GM10248 (cell line): ENCODE measurements at regions not wholly inside any gene's neighbourhood (a gene's known extent, or its start where the extent isn't known, plus 50 kb on each side); places are given as distances from the start of the nearest gene placed in this dataset.

ENCODE experiments used
- CTCF ChIA-PET: fragments of 300-600 bp; sonication (Branson Sonifier 250); formaldehyde crosslinking; extraction: SDS; loops from one replicate; lab custom pipeline; 2021; ENCODE audit warnings: antibody characterized with exemption; lab: Yijun Ruan, JAX
- POLR2A ChIA-PET: fragments of 350-650 bp; sonication (Branson Sonifier 250); formaldehyde crosslinking; extraction: SDS; loops from one replicate; lab custom pipeline; 2020; ENCODE audit warnings: antibody characterized with exemption; lab: Yijun Ruan, JAX
- DNase-seq: peaks from one replicate; pipeline ENCODE4 v3.0.0; 2012; ENCODE audit errors: extremely low spot score
- TF ChIP-seq, protein P1 (sequence below): IDR thresholded peaks from 2 replicates; pipeline ENCODE4 v1.5.1; 2012; ENCODE audit warnings: mild to moderate bottlenecking, low read depth; ENCODE audit errors: extremely low read depth, missing control alignments, control extremely low read depth

DNA sequence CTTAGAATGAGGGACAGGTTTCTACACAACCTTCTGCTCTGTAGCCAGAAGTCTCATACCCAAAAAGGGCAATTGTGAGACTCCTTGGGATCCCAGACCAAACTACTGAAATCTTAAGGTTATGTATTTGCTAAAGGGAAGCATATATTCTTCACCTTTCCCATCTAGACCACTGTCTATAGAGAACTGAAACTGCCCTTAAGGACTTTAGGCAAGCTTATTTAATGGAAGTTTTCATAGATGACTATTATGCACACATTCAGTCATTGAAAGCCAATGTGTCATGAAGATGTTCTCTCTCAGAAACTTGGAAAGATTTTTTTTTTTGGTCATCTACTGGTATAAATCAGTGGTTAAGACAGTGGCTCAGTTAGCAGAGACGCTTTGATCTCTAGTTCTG lies 365.3 kb downstream of the MCTP2 start:
- POLR2A ChIA-PET = no interaction called here
- DNase-seq = no peak
- CTCF ChIA-PET = no interaction called here
- TF ChIP-seq, protein P1, sequence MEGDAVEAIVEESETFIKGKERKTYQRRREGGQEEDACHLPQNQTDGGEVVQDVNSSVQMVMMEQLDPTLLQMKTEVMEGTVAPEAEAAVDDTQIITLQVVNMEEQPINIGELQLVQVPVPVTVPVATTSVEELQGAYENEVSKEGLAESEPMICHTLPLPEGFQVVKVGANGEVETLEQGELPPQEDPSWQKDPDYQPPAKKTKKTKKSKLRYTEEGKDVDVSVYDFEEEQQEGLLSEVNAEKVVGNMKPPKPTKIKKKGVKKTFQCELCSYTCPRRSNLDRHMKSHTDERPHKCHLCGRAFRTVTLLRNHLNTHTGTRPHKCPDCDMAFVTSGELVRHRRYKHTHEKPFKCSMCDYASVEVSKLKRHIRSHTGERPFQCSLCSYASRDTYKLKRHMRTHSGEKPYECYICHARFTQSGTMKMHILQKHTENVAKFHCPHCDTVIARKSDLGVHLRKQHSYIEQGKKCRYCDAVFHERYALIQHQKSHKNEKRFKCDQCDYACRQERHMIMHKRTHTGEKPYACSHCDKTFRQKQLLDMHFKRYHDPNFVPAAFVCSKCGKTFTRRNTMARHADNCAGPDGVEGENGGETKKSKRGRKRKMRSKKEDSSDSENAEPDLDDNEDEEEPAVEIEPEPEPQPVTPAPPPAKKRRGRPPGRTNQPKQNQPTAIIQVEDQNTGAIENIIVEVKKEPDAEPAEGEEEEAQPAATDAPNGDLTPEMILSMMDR = no peak

DNA sequence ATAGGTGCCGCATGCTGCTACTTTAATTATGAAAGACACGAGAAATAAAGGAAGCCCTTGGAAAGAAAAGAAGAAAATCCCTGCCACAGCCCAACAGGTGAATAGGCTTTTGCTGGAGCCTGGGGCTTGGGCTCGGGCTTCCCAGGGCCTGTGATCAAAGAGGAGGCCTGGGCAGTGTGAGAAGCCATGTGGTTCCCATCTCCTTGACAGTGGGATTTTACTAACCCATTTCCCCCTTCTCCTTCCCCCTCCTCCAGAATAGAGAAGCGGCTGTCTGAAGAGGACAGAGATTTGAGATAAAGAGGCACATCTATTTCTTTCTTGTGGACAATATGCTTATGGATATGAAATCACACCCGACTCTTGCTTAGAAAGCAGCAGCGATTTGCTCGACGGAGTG lies 369.1 kb downstream of the MCTP2 start:
- POLR2A ChIA-PET = no interaction called here
- DNase-seq = no peak
- CTCF ChIA-PET = interaction anchor here (1.2 kb wide), 1 partner anchor 52 kb away, joined by 3 read pairs; no protein-coding TSS in a partner anchor
- TF ChIP-seq, protein P1 = no peak

DNA sequence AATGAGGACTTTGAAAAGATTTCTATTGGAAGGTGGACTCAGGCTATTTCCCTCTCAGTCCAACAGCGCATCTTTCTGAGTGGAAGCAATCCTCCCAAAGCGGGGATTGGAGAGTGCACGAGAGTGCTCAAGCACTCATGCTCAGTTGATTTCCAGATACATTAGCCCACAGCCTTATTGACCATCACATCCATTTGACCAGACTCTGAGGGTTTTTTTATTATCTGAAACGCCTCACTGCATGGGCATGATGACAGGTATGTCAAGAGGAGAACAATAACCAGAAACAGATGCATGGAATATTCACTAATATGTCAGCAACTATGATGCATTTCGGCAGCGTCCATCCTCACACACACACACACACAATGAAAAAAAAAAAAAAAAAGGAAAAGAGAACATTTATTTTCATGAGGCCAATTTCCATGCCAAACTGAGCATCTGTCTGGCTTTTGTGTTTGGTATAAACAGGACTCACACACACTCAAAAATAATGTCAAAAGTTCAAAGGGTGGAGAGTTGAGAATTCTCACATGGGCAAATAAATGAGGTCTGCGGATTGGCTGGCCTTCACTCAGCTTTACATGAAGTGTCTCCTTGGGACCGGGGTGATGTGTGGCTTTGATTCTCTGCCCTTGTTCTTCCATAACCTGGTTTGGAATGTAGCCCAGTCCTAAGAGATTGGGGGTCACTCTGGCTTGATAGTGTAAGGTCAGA lies 371.6 kb downstream of the MCTP2 start:
- ChIA-PET CTCF (no interaction called here), POLR2A (no interaction called here)
- no peak for DNase-seq
- TF ChIP-seq, protein P1 = no peak

DNA sequence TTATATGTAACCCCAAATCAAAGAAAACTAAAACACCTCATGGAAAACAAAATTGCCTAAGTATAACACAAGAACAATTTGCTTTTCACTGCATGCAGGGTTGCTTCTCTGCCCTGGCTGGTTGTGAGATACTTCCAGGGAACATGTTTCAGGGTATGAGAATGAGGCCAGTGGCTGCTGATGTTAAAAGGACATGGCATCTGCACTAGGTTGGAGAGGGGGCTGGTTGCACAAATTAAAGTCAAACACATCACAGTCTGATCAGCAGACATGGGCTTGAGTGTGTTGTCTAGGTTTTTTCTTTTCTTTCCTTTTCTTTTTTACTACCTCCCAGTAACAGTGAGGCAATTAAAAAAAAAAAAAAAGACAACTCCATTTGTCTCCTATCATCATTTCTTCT lies 374.9 kb downstream of the MCTP2 start:
- POLR2A ChIA-PET = no interaction called here
- TF ChIP-seq, protein P1 = no peak
- DNase-seq = no peak
- CTCF ChIA-PET = interaction anchor here (0.7 kb wide), 1 partner anchor 15 kb away, joined by 3 read pairs; no protein-coding TSS in a partner anchor

DNA sequence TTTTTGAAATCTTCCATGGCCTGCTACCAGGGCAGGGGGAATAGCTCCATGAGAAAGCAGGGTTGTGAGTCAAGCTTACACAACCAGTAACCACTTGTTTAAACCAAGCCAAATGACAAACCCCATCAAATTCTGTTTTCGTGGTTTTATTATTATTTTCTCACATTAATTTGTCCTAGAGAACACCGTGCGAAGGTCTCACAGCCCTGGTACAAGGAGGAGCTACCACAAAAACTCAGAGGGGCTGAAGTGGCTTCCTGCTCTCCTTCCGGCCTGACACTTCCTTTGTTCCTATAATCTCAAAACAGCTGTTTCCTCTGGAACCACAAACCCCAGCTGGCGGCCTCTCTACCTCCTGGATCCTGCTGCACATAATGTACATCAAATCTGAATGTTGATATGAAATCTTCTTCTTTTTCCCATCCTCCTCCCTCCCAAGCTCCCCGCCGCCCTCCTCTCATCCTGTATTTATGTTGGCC lies 375.9 kb downstream of the MCTP2 start:
- no peak for DNase-seq
- ChIA-PET CTCF (interaction anchor here (0.7 kb wide), 1 partner anchor 16 kb away, joined by 3 read pairs; no protein-coding TSS in a partner anchor), POLR2A (no interaction called here)
- TF ChIP-seq, protein P1 = no peak

DNA sequence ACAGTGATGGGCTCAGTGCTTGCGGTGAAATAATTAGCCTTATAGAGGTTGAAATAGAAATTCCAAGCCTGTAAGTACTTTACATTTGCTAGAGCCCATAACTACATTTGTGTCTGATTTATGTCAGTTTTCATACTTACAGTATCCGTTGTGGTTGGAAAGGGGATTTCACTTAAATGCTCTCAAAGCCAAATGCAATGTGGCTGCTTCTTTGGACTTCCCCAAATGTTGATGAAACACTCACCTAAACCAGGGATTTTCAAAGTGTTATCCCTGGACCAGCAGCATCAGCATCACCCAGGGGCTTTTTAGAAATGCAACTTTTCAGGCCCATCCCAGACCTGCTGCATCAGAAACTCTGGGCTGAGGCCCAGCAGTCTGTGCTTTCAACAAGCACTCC lies 378.7 kb downstream of the MCTP2 start:
- CTCF ChIA-PET = no interaction called here
- POLR2A ChIA-PET = no interaction called here
- TF ChIP-seq, protein P1 = no peak
- DNase-seq = no peak
